Lower leg skin (tissue), 3 donors: ENCODE measurements at regions not wholly inside any gene's neighbourhood (a gene's known extent, or its start where the extent isn't known, plus 50 kb on each side); places are given as distances from the start of the nearest gene placed in this dataset.

Experiments used
- POLR2A ChIP-seq, 2 donors: fragments of 450-650 bp; IDR thresholded peaks; one replicate each; pipeline ENCODE4 v1.6.1; 2016 to 2017; ENCODE audit warnings: antibody characterized with exemption in 2 of 2, mild to moderate bottlenecking in 1 of 2, moderate library complexity in 1 of 2
- TF ChIP-seq, protein P1 (sequence below), 3 donors: fragments of 450-650 bp; IDR thresholded peaks; one replicate each; pipeline ENCODE4 v1.5.1; 2016; ENCODE audit warnings: antibody characterized with exemption in 3 of 3, mild to moderate bottlenecking in 3 of 3, moderate library complexity in 2 of 3

DNA sequence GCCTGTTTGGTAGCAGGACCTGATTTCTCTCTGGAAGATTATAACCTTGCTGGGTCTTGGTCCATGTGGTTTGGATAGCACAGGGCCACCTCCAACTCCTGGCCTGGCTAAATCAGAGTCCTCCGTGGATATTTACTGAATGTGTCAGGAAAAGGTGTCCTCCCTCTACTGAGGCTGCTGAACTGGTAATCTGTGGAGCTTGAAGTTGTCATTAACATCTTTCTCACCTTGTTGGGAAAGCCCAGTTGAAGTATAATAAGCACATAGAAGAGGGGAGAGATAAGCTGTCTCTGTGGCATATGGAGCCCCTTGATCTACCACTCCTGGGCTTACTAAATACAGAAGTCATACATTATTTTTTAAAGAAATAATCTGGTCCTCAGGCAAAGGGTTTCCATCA is 294.3 kb upstream of the B3GALT2 start:
- TF ChIP-seq, protein P1, sequence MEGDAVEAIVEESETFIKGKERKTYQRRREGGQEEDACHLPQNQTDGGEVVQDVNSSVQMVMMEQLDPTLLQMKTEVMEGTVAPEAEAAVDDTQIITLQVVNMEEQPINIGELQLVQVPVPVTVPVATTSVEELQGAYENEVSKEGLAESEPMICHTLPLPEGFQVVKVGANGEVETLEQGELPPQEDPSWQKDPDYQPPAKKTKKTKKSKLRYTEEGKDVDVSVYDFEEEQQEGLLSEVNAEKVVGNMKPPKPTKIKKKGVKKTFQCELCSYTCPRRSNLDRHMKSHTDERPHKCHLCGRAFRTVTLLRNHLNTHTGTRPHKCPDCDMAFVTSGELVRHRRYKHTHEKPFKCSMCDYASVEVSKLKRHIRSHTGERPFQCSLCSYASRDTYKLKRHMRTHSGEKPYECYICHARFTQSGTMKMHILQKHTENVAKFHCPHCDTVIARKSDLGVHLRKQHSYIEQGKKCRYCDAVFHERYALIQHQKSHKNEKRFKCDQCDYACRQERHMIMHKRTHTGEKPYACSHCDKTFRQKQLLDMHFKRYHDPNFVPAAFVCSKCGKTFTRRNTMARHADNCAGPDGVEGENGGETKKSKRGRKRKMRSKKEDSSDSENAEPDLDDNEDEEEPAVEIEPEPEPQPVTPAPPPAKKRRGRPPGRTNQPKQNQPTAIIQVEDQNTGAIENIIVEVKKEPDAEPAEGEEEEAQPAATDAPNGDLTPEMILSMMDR (IDR thresholded peaks at IDR 0.05) = no peak
- no peak for TF ChIP-seq POLR2A (IDR thresholded peaks at IDR 0.05)
